H1 (cell line): ENCODE measurements at regions not wholly inside any gene's neighbourhood (a gene's known extent, or its start where the extent isn't known, plus 50 kb on each side); places are given as distances from the start of the nearest gene placed in this dataset.

Experiments
- BRCA1 ChIP-seq: IDR thresholded peaks from 2 replicates; pipeline ENCODE4 v1.6.1; 2012; ENCODE audit warnings: low read depth, low read length, improper control_type of control experiment
- CEBPB ChIP-seq: IDR thresholded peaks from 2 replicates; pipeline ENCODE4 v1.6.1; 2012; ENCODE audit warnings: low read depth, low read length
- EZH2 ChIP-seq: fragments of 200-600 bp; sonication (generic); IDR thresholded peaks from 2 replicates; pipeline ENCODE4 v1.7.1; 2012; ENCODE audit warnings: low read depth, mild to moderate bottlenecking, moderate library complexity, low read length, inconsistent platforms; ENCODE audit not compliant: severe bottlenecking
- JUND ChIP-seq: IDR thresholded peaks from 2 replicates; pipeline ENCODE4 v1.6.1; 2011; ENCODE audit warnings: mild to moderate bottlenecking, improper control_type of control experiment, low read length
- KDM5A ChIP-seq: fragments of 200-600 bp; IDR thresholded peaks from 2 replicates; pipeline ENCODE4 v1.7.1; 2012; ENCODE audit warnings: mild to moderate bottlenecking, low read length, inconsistent platforms, mixed read lengths
- POLR2A ChIP-seq, 2 experiments: IDR thresholded peaks; 1 replicate in 1 of 2; 2 replicates in 1 of 2; pipeline ENCODE4 v1.6.1; 2011; ENCODE audit warnings: low read depth in 2 of 2, low read length in 2 of 2, mild to moderate bottlenecking in 2 of 2; ENCODE audit errors: control extremely low read depth in 1 of 2
- TF ChIP-seq, protein P1 (sequence below), 3 experiments: IDR thresholded peaks; 1 replicate in 2 of 3; 2 replicates in 1 of 3; pipeline versions ENCODE4 v1.5.1 to v1.6.1; 2011; ENCODE audit warnings: low read length in 3 of 3, mild to moderate bottlenecking in 3 of 3, inconsistent platforms in 2 of 3, low read depth in 1 of 3, moderate library complexity in 1 of 3; ENCODE audit not compliant: insufficient read depth in 1 of 3; ENCODE audit errors: control extremely low read depth in 1 of 3

- TF ChIP-seq BRCA1: no peak
- no peak for TF ChIP-seq POLR2A (IDR thresholded peaks at IDR 0.05; ENCODE audit: control extremely low read depth in 1 of 2, low read depth in 2 of 2, low read length in 2 of 2)
- no peak for TF ChIP-seq EZH2
- no peak for TF ChIP-seq CEBPB
- TF ChIP-seq, protein P1, sequence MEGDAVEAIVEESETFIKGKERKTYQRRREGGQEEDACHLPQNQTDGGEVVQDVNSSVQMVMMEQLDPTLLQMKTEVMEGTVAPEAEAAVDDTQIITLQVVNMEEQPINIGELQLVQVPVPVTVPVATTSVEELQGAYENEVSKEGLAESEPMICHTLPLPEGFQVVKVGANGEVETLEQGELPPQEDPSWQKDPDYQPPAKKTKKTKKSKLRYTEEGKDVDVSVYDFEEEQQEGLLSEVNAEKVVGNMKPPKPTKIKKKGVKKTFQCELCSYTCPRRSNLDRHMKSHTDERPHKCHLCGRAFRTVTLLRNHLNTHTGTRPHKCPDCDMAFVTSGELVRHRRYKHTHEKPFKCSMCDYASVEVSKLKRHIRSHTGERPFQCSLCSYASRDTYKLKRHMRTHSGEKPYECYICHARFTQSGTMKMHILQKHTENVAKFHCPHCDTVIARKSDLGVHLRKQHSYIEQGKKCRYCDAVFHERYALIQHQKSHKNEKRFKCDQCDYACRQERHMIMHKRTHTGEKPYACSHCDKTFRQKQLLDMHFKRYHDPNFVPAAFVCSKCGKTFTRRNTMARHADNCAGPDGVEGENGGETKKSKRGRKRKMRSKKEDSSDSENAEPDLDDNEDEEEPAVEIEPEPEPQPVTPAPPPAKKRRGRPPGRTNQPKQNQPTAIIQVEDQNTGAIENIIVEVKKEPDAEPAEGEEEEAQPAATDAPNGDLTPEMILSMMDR (IDR thresholded peaks at IDR 0.05; ENCODE audit: control extremely low read depth in 1 of 3, insufficient read depth in 1 of 3, low read depth in 1 of 3, low read length in 3 of 3): no peak
- no peak for TF ChIP-seq JUND
- TF ChIP-seq KDM5A: no peak
These were observed 89.5 kb downstream of the MAT2B start for GRCh38 chr5:163594951-163595350.
